Mucosa of rectum (tissue), 2 donors: ENCODE measurements at regions not wholly inside any gene's neighbourhood (a gene's known extent, or its start where the extent isn't known, plus 50 kb on each side); places are given as distances from the start of the nearest gene placed in this dataset.

ENCODE experiments used
- H3K27ac ChIP-seq, 2 donors: one replicate each; pipeline ENCODE4 v1.7.0; 2013; ENCODE audit warnings: inconsistent platforms in 2 of 2, low read depth in 2 of 2, low read length in 2 of 2
- H3K27me3 ChIP-seq, 2 donors: one replicate each; pipeline ENCODE4 v1.7.0; 2013; ENCODE audit warnings: low read length in 2 of 2; ENCODE audit not compliant: control insufficient read depth in 2 of 2, insufficient read depth in 2 of 2
- H3K36me3 ChIP-seq, 2 donors: one replicate each; pipeline ENCODE4 v1.7.0; 2013; ENCODE audit warnings: low read length in 2 of 2; ENCODE audit not compliant: control insufficient read depth in 2 of 2, insufficient read depth in 2 of 2
- H3K4me1 ChIP-seq, 2 donors: one replicate each; pipeline ENCODE4 v1.7.0; 2013; ENCODE audit warnings: low read length in 2 of 2, mild to moderate bottlenecking in 1 of 2; ENCODE audit not compliant: control insufficient read depth in 2 of 2, insufficient read depth in 2 of 2
- H3K4me3 ChIP-seq, 2 donors: one replicate each; pipeline ENCODE4 v1.7.0; 2013; ENCODE audit warnings: low read length in 2 of 2
- H3K9ac ChIP-seq, 2 donors: one replicate each; pipeline ENCODE4 v1.7.0; 2013; ENCODE audit warnings: low read length in 2 of 2, low read depth in 1 of 2, mild to moderate bottlenecking in 1 of 2
- H3K9me3 ChIP-seq, 2 donors: one replicate each; pipeline ENCODE4 v1.7.0; 2013; ENCODE audit warnings: low read length in 2 of 2; ENCODE audit not compliant: control insufficient read depth in 2 of 2
- donor health status: healthy.
- donor health status: Normal muscosa, but diverticular disease.

DNA sequence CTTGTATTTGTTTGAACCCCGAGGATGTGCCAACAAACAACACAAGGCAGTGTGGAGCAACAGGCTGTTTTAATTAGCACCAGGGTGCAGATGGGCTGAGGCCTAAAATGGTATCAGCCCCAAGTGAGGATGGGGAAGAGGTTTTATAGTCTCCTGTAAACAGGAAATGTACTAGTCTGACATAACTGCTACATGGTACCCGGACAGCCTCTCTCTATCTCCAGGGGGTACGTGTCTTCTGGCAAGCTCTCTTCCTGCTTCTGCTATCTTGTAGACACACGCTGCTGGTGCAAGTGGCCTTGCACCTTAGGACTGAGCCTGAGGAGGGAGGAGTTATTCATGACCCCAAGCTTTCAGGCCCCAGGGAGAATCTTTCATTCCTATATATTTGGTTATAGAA lies 2451.0 kb downstream of the TP53TG3F start:
- H3K27me3 ChIP-seq, result no peaks in the 10 kb centered on the region
- no peak overlapping the region for H3K4me3 ChIP-seq
- H3K9ac ChIP-seq, result no peak overlapping the region
- H3K27ac ChIP-seq, result no peak overlapping the region
- H3K9me3 ChIP-seq, result peaks cover 0 to 15% of the 10 kb centered on the region in 2 donors
- no peaks in the 10 kb centered on the region for H3K36me3 ChIP-seq
- no peaks in the 10 kb centered on the region for H3K4me1 ChIP-seq

DNA sequence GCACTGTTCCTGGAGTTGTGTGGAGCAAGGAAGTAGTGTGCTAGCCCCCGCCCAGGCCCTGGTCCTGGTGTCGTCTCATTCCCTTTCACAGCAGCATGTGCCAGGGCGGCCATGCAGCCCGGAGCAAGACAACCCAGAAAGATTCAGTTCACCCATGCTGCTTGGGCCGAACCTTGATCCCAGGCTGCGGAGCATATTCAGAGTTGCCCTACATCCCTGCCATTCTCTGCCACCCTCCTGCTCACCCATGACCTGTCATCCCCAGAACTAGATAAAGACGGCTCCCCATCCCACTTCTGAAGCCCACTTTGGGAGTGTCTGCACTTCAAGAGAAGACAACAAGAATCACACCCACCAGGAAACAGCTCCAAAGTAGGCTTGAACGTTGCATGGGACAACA lies 2452.5 kb downstream of the TP53TG3F start:
- no peaks in the 10 kb centered on the region for H3K27me3 ChIP-seq
- no peaks in the 10 kb centered on the region for H3K36me3 ChIP-seq
- H3K4me1 ChIP-seq, result no peaks in the 10 kb centered on the region
- H3K4me3 ChIP-seq, result no peak overlapping the region
- H3K9me3 ChIP-seq, result peaks cover 0 to 15% of the 10 kb centered on the region in 2 donors
- no peak overlapping the region for H3K27ac ChIP-seq
- H3K9ac ChIP-seq, result no peak overlapping the region

- no peaks in the 10 kb centered on the region for H3K27me3 ChIP-seq
- H3K36me3 ChIP-seq, result no peaks in the 10 kb centered on the region
- H3K9me3 ChIP-seq, result peaks cover 0 to 3% of the 10 kb centered on the region in 2 donors
- no peak overlapping the region for H3K4me3 ChIP-seq
- no peaks in the 10 kb centered on the region for H3K4me1 ChIP-seq
- H3K9ac ChIP-seq, result no peak overlapping the region
- no peak overlapping the region for H3K27ac ChIP-seq
Measured at GRCh38 chr16:35931722-35932121, 2472.3 kb downstream of the TP53TG3F start.
